ENCODE measurements at regions not wholly inside any gene's neighbourhood (a gene's known extent, or its start where the extent isn't known, plus 50 kb on each side); places are given as distances from the start of the nearest gene placed in this dataset.

GRCh38 chr16:13397126-13397525 lies 495.7 kb downstream of the SHISA9 start (continued):
- TF ChIP-seq IRF3 (IDR thresholded peaks at IDR 0.05; ENCODE audit: low read depth, low read length) (no peak), JUND (IDR thresholded peaks at IDR 0.05) (no peak), NFIC (IDR thresholded peaks at IDR 0.05; ENCODE audit: borderline replicate concordance) (no peak), REST (IDR thresholded peaks at IDR 0.05; ENCODE audit: low read depth, low read length) (no peak)
- TF ChIP-seq, protein P1, sequence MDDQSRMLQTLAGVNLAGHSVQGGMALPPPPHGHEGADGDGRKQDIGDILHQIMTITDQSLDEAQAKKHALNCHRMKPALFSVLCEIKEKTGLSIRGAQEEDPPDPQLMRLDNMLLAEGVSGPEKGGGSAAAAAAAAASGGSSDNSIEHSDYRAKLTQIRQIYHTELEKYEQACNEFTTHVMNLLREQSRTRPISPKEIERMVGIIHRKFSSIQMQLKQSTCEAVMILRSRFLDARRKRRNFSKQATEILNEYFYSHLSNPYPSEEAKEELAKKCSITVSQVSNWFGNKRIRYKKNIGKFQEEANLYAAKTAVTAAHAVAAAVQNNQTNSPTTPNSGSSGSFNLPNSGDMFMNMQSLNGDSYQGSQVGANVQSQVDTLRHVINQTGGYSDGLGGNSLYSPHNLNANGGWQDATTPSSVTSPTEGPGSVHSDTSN (IDR thresholded peaks at IDR 0.05): no peak

GRCh38 chr16:13401641-13402040 lies 500.2 kb downstream of the SHISA9 start:
- Histone ChIP-seq H3K9me2 (no peaks in the 10 kb centered on the region), H3K4me1 (ENCODE audit: control insufficient read depth in 1 of 2, insufficient read depth in 2 of 2, low read depth in 1 of 2, low read length in 1 of 2) (no peaks in the 10 kb centered on the region), H3F3A (replicated peaks; ENCODE audit: insufficient read depth) (no peaks in the 10 kb centered on the region), H2AFZ (ENCODE audit: low read depth) (no peak overlapping the region), H3K4me2 (no peak overlapping the region), H3K9ac (no peak overlapping the region), H3K27me3 (ENCODE audit: insufficient read depth) (no peaks in the 10 kb centered on the region), H3K9me3 (no peaks in the 10 kb centered on the region), H3K27ac (ENCODE audit: low read depth in 2 of 2, low read length in 1 of 2) (no peak overlapping the region), H4K20me1 (ENCODE audit: insufficient read depth) (no peaks in the 10 kb centered on the region), H3K4me3 (ENCODE audit: low read depth in 2 of 2, low read length in 1 of 2) (no peak overlapping the region), H3K36me3 (replicated peaks in 1 of 2; ENCODE audit: control insufficient read depth in 1 of 2, insufficient read depth in 2 of 2, low read length in 1 of 2) (no peaks in the 10 kb centered on the region), H3K79me2 (ENCODE audit: insufficient read depth) (no peaks in the 10 kb centered on the region)
- 29% methylated on average over 4 of the region's 4 CpGs for WGBS (ENCODE audit: low lambda C conversion rate)
- TF ChIP-seq RFX5 (IDR thresholded peaks at IDR 0.05; ENCODE audit: low read length) (no peak), CHD2 (IDR thresholded peaks at IDR 0.05; ENCODE audit: low read length, partially characterized antibody) (no peak), GATA2 (CRISPR knock-in tag; IDR thresholded peaks at IDR 0.05) (no peak), RCOR1 (IDR thresholded peaks at IDR 0.05; ENCODE audit: low read length) (no peak), FOSL2 (IDR thresholded peaks at IDR 0.05; ENCODE audit: borderline replicate concordance, low read depth) (no peak)
- TF ChIP-seq, protein P1 (IDR thresholded peaks at IDR 0.05): no peak
- DNase-seq: no peak
- ChIA-PET POLR2A (no interaction called here), CTCF (no interaction called here)

Measured in SK-N-SH (cell line).